Brain microvascular endothelial cell (primary cell): ENCODE measurements at regions not wholly inside any gene's neighbourhood (a gene's known extent, or its start where the extent isn't known, plus 50 kb on each side); places are given as distances from the start of the nearest gene placed in this dataset.

Source experiments
- DNase-seq: peaks from one replicate; pipeline ENCODE4 v3.0.0-alpha.2; 2020
- H3K27ac ChIP-seq: fragments of 250-450 bp; sonication (Bioruptor Pico); 2 replicates; pipeline ENCODE4 v1.5.1; 2020; ENCODE audit warnings: mild to moderate bottlenecking, moderate library complexity
- H3K27me3 ChIP-seq: fragments of 250-450 bp; sonication (Bioruptor Pico); replicated peaks from 2 replicates; pipeline ENCODE4 v1.5.1; 2020; ENCODE audit warnings: mild to moderate bottlenecking
- H3K36me3 ChIP-seq: fragments of 250-450 bp; sonication (Bioruptor Pico); replicated peaks from 2 replicates; pipeline ENCODE4 v1.5.1; 2020; ENCODE audit warnings: mild to moderate bottlenecking
- H3K4me3 ChIP-seq: 2 replicates; pipeline ENCODE4 v1.5.1; 2011; ENCODE audit warnings: low read depth, mild to moderate bottlenecking, control low read depth, low read length, moderate library complexity
- CTCF ChIP-seq: IDR thresholded peaks from 2 replicates; pipeline ENCODE4 v1.5.1; 2011; ENCODE audit warnings: low read depth, mild to moderate bottlenecking, moderate library complexity, low read length, control low read depth, inconsistent platforms; ENCODE audit errors: missing control alignments
- in situ Hi-C: cut with HindIII; loops from 2 replicates; pipeline ENCODE4 v1.10.0; 2017; ENCODE audit warnings: low sequenced_read_pairs, low pct_ligation_motif_present

GRCh38 chr13:79225487-79226232 is 180.4 kb downstream of the RBM26 start:
- no peak for TF ChIP-seq CTCF
- DNase-seq, result no peak
- in situ Hi-C loops, result no loop called here

GRCh38 chr13:79222427-79223205 is 183.4 kb downstream of the RBM26 start:
- Histone ChIP-seq H3K27ac (no peak overlapping the region), H3K4me3 (no peak overlapping the region), H3K27me3 (no peaks in the 10 kb centered on the region), H3K36me3 (no peaks in the 10 kb centered on the region)
- TF ChIP-seq CTCF, result no peak
- DNase-seq, result no peak
- in situ Hi-C loops, result no loop called here

More at GRCh38 chr13:79225487-79226232, 180.4 kb downstream of the RBM26 start:
- no peak overlapping the region for H3K27ac ChIP-seq
- H3K36me3 ChIP-seq, result no peaks in the 10 kb centered on the region
- H3K4me3 ChIP-seq, result no peak overlapping the region
- no peaks in the 10 kb centered on the region for H3K27me3 ChIP-seq

- TF ChIP-seq CTCF, result no peak
- no peaks in the 10 kb centered on the region for H3K27me3 ChIP-seq
- DNase-seq, result no peak
- H3K27ac ChIP-seq, result no peak overlapping the region
- H3K36me3 ChIP-seq, result no peaks in the 10 kb centered on the region
- in situ Hi-C loops, result no loop called here
- H3K4me3 ChIP-seq, result no peak overlapping the region
Measured at GRCh38 chr13:79212064-79212619, 193.9 kb downstream of the RBM26 start.

GRCh38 chr13:79211377-79211776 is 194.7 kb downstream of the RBM26 start:
- H3K27me3 ChIP-seq, result no peaks in the 10 kb centered on the region
- no peak for DNase-seq
- no peaks in the 10 kb centered on the region for H3K36me3 ChIP-seq
- no peak overlapping the region for H3K4me3 ChIP-seq
- no peak overlapping the region for H3K27ac ChIP-seq
- in situ Hi-C loops, result no loop called here
- TF ChIP-seq CTCF, result no peak

- TF ChIP-seq CTCF, result no peak
- DNase-seq, result no peak
- H3K36me3 ChIP-seq, result no peaks in the 10 kb centered on the region
- H3K27me3 ChIP-seq, result no peaks in the 10 kb centered on the region
- in situ Hi-C loops, result no loop called here
- H3K4me3 ChIP-seq, result no peak overlapping the region
- H3K27ac ChIP-seq, result no peak overlapping the region
Measured at GRCh38 chr13:79197933-79198332, 208.1 kb downstream of the RBM26 start.
